ENCODE measurements at regions not wholly inside any gene's neighbourhood (a gene's known extent, or its start where the extent isn't known, plus 50 kb on each side); places are given as distances from the start of the nearest gene placed in this dataset.

GRCh38 chr7:130966246-130967009, 232.4 kb upstream of the KLF14 start:
- no peak for TF ChIP-seq TAF1 (IDR thresholded peaks at IDR 0.05; ENCODE audit: low read depth, low read length)
- TF ChIP-seq POLR2AphosphoS5 (IDR thresholded peaks at IDR 0.05; ENCODE audit: low read depth, low read length): no peak
- no peak for TF ChIP-seq POLR2A (IDR thresholded peaks at IDR 0.05; ENCODE audit: low read depth, low read length)
- TF ChIP-seq SPI1 (IDR thresholded peaks at IDR 0.05; ENCODE audit: low read depth, low read length): no peak
- 0 out of 2 replicates have a peak, but pooled peaks have one; percentile 33 for TF ChIP-seq POU2F2 (IDR thresholded peaks at IDR 0.05; ENCODE audit: low read depth, low read length)
